ENCODE measurements at regions not wholly inside any gene's neighbourhood (a gene's known extent, or its start where the extent isn't known, plus 50 kb on each side); places are given as distances from the start of the nearest gene placed in this dataset.

- TF ChIP-seq CTCF (IDR thresholded peaks at IDR 0.05) (no peak), POLR2A (IDR thresholded peaks at IDR 0.05) (no peak)
Observed at GRCh38 chr6:167479901-167480648, 155.2 kb downstream of the TTLL2 start.
